MM.1S (cell line): ENCODE measurements at regions not wholly inside any gene's neighbourhood (a gene's known extent, or its start where the extent isn't known, plus 50 kb on each side); places are given as distances from the start of the nearest gene placed in this dataset.
A peak's percentile ranks its signal among the peaks of the same experiment; 100 is the strongest.

Experiments
- DNase-seq: peaks from one replicate; pipeline ENCODE4 v3.0.0-alpha.2; 2015
- H2AFZ ChIP-seq: fragments of 300-600 bp; sonication (generic); 2 replicates; pipeline ENCODE4 v1.6.0; 2016; ENCODE audit warnings: antibody characterized with exemption, low read length
- H3F3A ChIP-seq: fragments of 300-600 bp; sonication (generic); 2 replicates; pipeline ENCODE4 v1.6.1; 2016; ENCODE audit warnings: mild to moderate bottlenecking, antibody characterized with exemption, low read length, moderate library complexity, mixed read lengths; ENCODE audit not compliant: insufficient read depth
- H3K27ac ChIP-seq: fragments of 300-600 bp; sonication (generic); 2 replicates; pipeline ENCODE4 v1.5.1; 2016; ENCODE audit warnings: mild to moderate bottlenecking, low read length
- H3K27me3 ChIP-seq: fragments of 300-600 bp; sonication (generic); replicated peaks from 2 replicates; pipeline ENCODE4 v1.6.0; 2016; ENCODE audit warnings: low read length; ENCODE audit not compliant: insufficient read depth
- H3K36me3 ChIP-seq: fragments of 300-600 bp; sonication (generic); replicated peaks from 2 replicates; pipeline ENCODE4 v1.6.1; 2016; ENCODE audit warnings: mild to moderate bottlenecking, low read length, mixed read lengths; ENCODE audit not compliant: insufficient read depth
- H3K4me1 ChIP-seq: fragments of 300-600 bp; sonication (generic); 2 replicates; pipeline ENCODE4 v1.6.1; 2016; ENCODE audit warnings: low read length, mixed read lengths
- H3K4me2 ChIP-seq: fragments of 300-600 bp; sonication (generic); 2 replicates; pipeline ENCODE4 v1.6.0; 2016; ENCODE audit warnings: low read depth, low read length
- H3K4me3 ChIP-seq: fragments of 300-600 bp; sonication (generic); 2 replicates; pipeline ENCODE4 v1.5.1; 2016; ENCODE audit warnings: low read length, mixed read lengths
- H3K79me2 ChIP-seq: fragments of 300-600 bp; sonication (generic); 2 replicates; pipeline ENCODE4 v1.6.1; 2016; ENCODE audit warnings: mixed run types, low read length, mixed read lengths
- H3K9ac ChIP-seq: fragments of 300-600 bp; sonication (generic); 2 replicates; pipeline ENCODE4 v1.6.1; 2016; ENCODE audit warnings: low read length, mixed read lengths
- H3K9me2 ChIP-seq: fragments of 300-600 bp; sonication (generic); replicated peaks from 2 replicates; pipeline ENCODE4 v1.6.1; 2016; ENCODE audit warnings: mild to moderate bottlenecking, low read length, mixed read lengths; ENCODE audit not compliant: insufficient read depth
- H3K9me3 ChIP-seq: fragments of 300-600 bp; sonication (generic); replicated peaks from 2 replicates; pipeline ENCODE4 v1.6.1; 2016; ENCODE audit warnings: mild to moderate bottlenecking, low read length, mixed read lengths; ENCODE audit not compliant: insufficient read depth
- H4K20me1 ChIP-seq: fragments of 300-600 bp; sonication (generic); 2 replicates; pipeline ENCODE4 v1.6.1; 2016; ENCODE audit warnings: mild to moderate bottlenecking, low read length, moderate library complexity, mixed read lengths; ENCODE audit not compliant: insufficient read depth
- EZH2 ChIP-seq: fragments of 300-600 bp; sonication (generic); optimal IDR thresholded peaks from 2 replicates; pipeline ENCODE3; 2017; ENCODE audit warnings: low read depth, mild to moderate bottlenecking, antibody characterized with exemption, low read length, mixed read lengths
- EZH2phosphoT487 ChIP-seq: fragments of 300-600 bp; sonication (generic); IDR thresholded peaks from 2 replicates; pipeline ENCODE4 v1.6.1; 2018; ENCODE audit warnings: antibody characterized with exemption, low read length
- TF ChIP-seq, protein P1 (sequence below): fragments of 300-600 bp; sonication (generic); IDR thresholded peaks from 2 replicates; pipeline ENCODE4 v1.5.1; 2016; ENCODE audit warnings: antibody characterized with exemption, low read length, mixed read lengths

DNA sequence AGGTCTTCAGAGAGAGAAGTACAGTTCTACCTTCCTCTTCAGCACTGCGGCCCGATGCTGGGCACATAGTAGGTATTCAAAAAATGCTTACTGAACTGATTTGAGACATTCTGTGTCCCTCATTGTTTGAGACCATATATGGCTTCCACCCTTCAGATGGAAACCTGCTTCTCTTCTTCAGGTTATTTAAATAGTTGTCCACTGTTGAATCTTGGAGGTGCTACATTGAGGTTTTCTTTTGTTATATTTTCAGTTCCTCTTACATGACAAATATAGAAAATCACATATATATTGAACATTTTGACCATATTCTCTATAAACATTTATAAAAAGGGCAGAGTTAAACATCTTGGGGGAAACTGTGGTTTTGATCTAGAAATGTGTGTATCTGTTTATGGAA lies 200.2 kb upstream of the LRRC3B start:
- peak overlapping the region; percentile 9; the same call in 1 of the 2 replicates for H3K27ac ChIP-seq
- no peak overlapping the region for H3K9ac ChIP-seq
- no peaks in the 10 kb centered on the region for H4K20me1 ChIP-seq
- no peak overlapping the region for H2AFZ ChIP-seq
- DNase-seq: no peak
- no peak overlapping the region for H3K4me3 ChIP-seq
- TF ChIP-seq, protein P1, sequence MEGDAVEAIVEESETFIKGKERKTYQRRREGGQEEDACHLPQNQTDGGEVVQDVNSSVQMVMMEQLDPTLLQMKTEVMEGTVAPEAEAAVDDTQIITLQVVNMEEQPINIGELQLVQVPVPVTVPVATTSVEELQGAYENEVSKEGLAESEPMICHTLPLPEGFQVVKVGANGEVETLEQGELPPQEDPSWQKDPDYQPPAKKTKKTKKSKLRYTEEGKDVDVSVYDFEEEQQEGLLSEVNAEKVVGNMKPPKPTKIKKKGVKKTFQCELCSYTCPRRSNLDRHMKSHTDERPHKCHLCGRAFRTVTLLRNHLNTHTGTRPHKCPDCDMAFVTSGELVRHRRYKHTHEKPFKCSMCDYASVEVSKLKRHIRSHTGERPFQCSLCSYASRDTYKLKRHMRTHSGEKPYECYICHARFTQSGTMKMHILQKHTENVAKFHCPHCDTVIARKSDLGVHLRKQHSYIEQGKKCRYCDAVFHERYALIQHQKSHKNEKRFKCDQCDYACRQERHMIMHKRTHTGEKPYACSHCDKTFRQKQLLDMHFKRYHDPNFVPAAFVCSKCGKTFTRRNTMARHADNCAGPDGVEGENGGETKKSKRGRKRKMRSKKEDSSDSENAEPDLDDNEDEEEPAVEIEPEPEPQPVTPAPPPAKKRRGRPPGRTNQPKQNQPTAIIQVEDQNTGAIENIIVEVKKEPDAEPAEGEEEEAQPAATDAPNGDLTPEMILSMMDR: no peak
- TF ChIP-seq EZH2: no peak
- TF ChIP-seq EZH2phosphoT487: no peak
- H3K36me3 ChIP-seq: no peaks in the 10 kb centered on the region
- H3K9me2 ChIP-seq: no peaks in the 10 kb centered on the region
- no peaks in the 10 kb centered on the region for H3K9me3 ChIP-seq
- H3K4me1 ChIP-seq: peaks cover 9% of the 10 kb centered on the region
- H3F3A ChIP-seq: no peaks in the 10 kb centered on the region
- no peak overlapping the region for H3K4me2 ChIP-seq
- no peaks in the 10 kb centered on the region for H3K27me3 ChIP-seq
- no peaks in the 10 kb centered on the region for H3K79me2 ChIP-seq

DNA sequence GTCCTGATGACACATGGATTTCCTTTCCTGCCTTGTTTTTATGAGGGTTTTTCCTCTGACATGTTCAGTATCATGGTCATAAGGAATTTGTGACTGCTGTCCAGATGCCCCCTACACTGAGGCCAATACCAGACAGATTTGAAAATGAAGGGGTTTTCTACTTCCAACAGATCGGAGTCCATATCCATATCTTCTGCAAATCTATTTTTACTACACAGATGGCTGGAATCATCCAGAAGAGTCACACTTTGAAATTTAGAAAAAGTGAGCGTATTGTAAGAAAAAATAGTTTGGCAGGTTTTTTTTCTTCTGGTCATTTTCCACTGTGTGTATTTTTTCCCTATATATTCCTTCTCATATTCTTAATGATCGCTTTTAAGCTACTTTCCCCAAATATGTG lies 197.5 kb upstream of the LRRC3B start:
- no peaks in the 10 kb centered on the region for H3K79me2 ChIP-seq
- no peaks in the 10 kb centered on the region for H3K9me3 ChIP-seq
- H2AFZ ChIP-seq: no peak overlapping the region
- H3K9me2 ChIP-seq: no peaks in the 10 kb centered on the region
- no peaks in the 10 kb centered on the region for H3K36me3 ChIP-seq
- TF ChIP-seq EZH2 (no peak), EZH2phosphoT487 (no peak)
- TF ChIP-seq, protein P1: no peak
- H4K20me1 ChIP-seq: no peaks in the 10 kb centered on the region
- no peak overlapping the region for H3K4me2 ChIP-seq
- no peaks in the 10 kb centered on the region for H3F3A ChIP-seq
- H3K4me1 ChIP-seq: peaks cover 9% of the 10 kb centered on the region
- no peaks in the 10 kb centered on the region for H3K27me3 ChIP-seq
- DNase-seq: no peak
- H3K4me3 ChIP-seq: no peak overlapping the region
- H3K9ac ChIP-seq: no peak overlapping the region
- H3K27ac ChIP-seq: no peak overlapping the region

DNA sequence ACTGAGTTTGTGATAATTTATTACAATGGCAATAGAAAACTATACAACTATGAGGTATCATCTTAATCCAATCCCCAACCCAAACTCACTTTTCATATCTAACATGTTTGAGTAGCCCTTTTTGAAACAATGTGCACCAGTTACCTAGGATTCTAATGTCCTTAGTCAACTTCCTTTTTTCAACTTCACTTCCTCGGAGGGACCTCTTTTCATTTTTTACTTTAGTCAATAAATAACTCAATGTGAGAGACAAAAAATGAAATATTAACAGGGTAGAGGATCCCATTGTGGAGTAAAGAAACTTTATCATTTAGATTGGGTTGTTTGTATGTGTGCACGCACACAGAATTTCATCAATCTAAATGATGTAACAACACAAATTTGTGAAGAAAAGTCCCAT lies 193.6 kb upstream of the LRRC3B start:
- H2AFZ ChIP-seq: no peak overlapping the region
- no peaks in the 10 kb centered on the region for H3K36me3 ChIP-seq
- H4K20me1 ChIP-seq: no peaks in the 10 kb centered on the region
- H3K9me2 ChIP-seq: no peaks in the 10 kb centered on the region
- TF ChIP-seq EZH2phosphoT487: no peak
- TF ChIP-seq, protein P1: no peak
- no peak for TF ChIP-seq EZH2
- H3K4me3 ChIP-seq: no peak overlapping the region
- H3K9me3 ChIP-seq: no peaks in the 10 kb centered on the region
- H3K4me2 ChIP-seq: no peak overlapping the region
- no peaks in the 10 kb centered on the region for H3K27me3 ChIP-seq
- no peak for DNase-seq
- H3F3A ChIP-seq: no peaks in the 10 kb centered on the region
- H3K79me2 ChIP-seq: no peaks in the 10 kb centered on the region
- peaks cover 15% of the 10 kb centered on the region for H3K4me1 ChIP-seq
- no peak overlapping the region for H3K9ac ChIP-seq
- no peak overlapping the region for H3K27ac ChIP-seq
